ENCODE measurements at regions not wholly inside any gene's neighbourhood (a gene's known extent, or its start where the extent isn't known, plus 50 kb on each side); places are given as distances from the start of the nearest gene placed in this dataset.

GRCh38 chr10:24152270-24152669 lies 56.7 kb upstream of the KIAA1217 start:
- no peak overlapping the region for H3K4me3 ChIP-seq (replicated peaks in 1 of 3; ENCODE audit: insufficient read depth in 1 of 3, low read depth in 1 of 3, low read length in 3 of 3)
- no peak overlapping the region for H3K9ac ChIP-seq (replicated peaks; ENCODE audit: extremely low read depth, insufficient read depth, low read length)
- H3K27ac ChIP-seq (ENCODE audit: insufficient read depth, low read depth, low read length): no peak overlapping the region
- no peaks in the 10 kb centered on the region for H3K4me1 ChIP-seq (ENCODE audit: control insufficient read depth, extremely low read depth, insufficient read depth, low read length)
- no peaks in the 10 kb centered on the region for H4K20me1 ChIP-seq (replicated peaks; ENCODE audit: control insufficient read depth, extremely low read depth, insufficient read depth, low read length)
- dilution Hi-C loops (cut with MboI; ENCODE audit: extremely low pct_ligation_motif_present, low sequenced_read_pairs): no loop called here
- no peak overlapping the region for H2AFZ ChIP-seq (ENCODE audit: low read depth, low read length)
- H3K79me2 ChIP-seq (ENCODE audit: control insufficient read depth, insufficient read depth, low read length): no peaks in the 10 kb centered on the region
- H3K36me3 ChIP-seq (ENCODE audit: control insufficient read depth in 2 of 2, extremely low read depth in 1 of 2, insufficient read depth in 2 of 2, low read length in 2 of 2): no peaks in the 10 kb centered on the region
- no peak for TF ChIP-seq FOS (IDR thresholded peaks at IDR 0.05; ENCODE audit: borderline replicate concordance, insufficient read depth, low read length)
- no peak for TF ChIP-seq CTCF (IDR thresholded peaks at IDR 0.05; ENCODE audit: extremely low read depth in 1 of 2, insufficient read depth in 1 of 2, low read depth in 1 of 2, low read length in 2 of 2)
- no peak for TF ChIP-seq EZH2 (IDR thresholded peaks at IDR 0.05; ENCODE audit: borderline replicate concordance, low read depth, low read length, severe bottlenecking)
- TF ChIP-seq JUN (IDR thresholded peaks at IDR 0.05; ENCODE audit: borderline replicate concordance, insufficient read depth, insufficient read length, low read depth): no peak
- no peak for TF ChIP-seq POLR2A (IDR thresholded peaks at IDR 0.05; ENCODE audit: low read depth, low read length)
- no peak for TF ChIP-seq MYC (IDR thresholded peaks at IDR 0.05; ENCODE audit: low read depth, low read length)
- TF ChIP-seq GATA2 (IDR thresholded peaks at IDR 0.05; ENCODE audit: insufficient read depth, insufficient read length, low read depth, low read length): no peak
- no peak for TF ChIP-seq MAX (IDR thresholded peaks at IDR 0.05; ENCODE audit: insufficient read depth, insufficient read length)
- no peak for TF ChIP-seq POLR2AphosphoS5 (IDR thresholded peaks at IDR 0.05; ENCODE audit: insufficient read depth, low read depth, low read length)
- DNase-seq (ENCODE audit: low read depth, low spot score) (no peak), FAIRE-seq (no peak)
- no peaks in the 10 kb centered on the region for H3K9me1 ChIP-seq (replicated peaks; ENCODE audit: control insufficient read depth, extremely low read depth, insufficient read depth, low read length)
- BruUV-seq (replicated peaks): no TSS peak
- H3K9me3 ChIP-seq (replicated peaks; ENCODE audit: control insufficient read depth, insufficient read depth, low read length): no peaks in the 10 kb centered on the region
- no peak overlapping the region for H3K4me2 ChIP-seq (ENCODE audit: insufficient read depth, low read length)
- ChIA-PET POLR2A (no interaction called here), CTCF (no interaction called here)
- intact Hi-C loops (cut with micrococcal nuclease): no loop called here
- H3K27me3 ChIP-seq (ENCODE audit: control insufficient read depth in 2 of 2, insufficient read depth in 2 of 2, low read length in 2 of 2): no peaks in the 10 kb centered on the region
